GM20000 (cell line): ENCODE measurements at regions not wholly inside any gene's neighbourhood (a gene's known extent, or its start where the extent isn't known, plus 50 kb on each side); places are given as distances from the start of the nearest gene placed in this dataset.

Experiments used
- DNase-seq: peaks from one replicate; pipeline ENCODE4 v3.0.0; 2012; ENCODE audit warnings: low spot score
- TF ChIP-seq, protein P1 (sequence below): IDR thresholded peaks from 2 replicates; pipeline ENCODE4 v1.5.1; 2012; ENCODE audit warnings: mild to moderate bottlenecking, control low read depth; ENCODE audit errors: extremely low read depth, missing control alignments

DNA sequence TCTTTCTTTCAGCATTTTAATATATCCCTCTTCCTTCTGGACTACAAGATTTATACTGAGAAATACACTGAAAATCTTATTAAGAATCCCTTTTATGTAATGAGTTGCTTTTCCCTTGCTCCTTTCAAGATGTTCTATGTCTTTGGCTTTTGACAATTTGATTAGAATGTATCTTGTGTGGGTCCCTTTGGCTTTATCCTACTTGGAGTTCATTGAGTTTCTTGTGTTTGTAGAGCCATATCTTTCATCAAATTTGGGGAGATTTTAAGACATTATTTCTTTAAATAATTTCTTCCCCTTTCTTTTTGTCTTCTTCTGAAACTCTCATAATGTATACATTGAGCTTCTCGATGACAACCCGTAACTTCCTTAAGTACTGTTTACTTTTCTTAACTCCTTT, 739.9 kb upstream of the AMOT start:
- DNase-seq: no peak
- TF ChIP-seq, protein P1, sequence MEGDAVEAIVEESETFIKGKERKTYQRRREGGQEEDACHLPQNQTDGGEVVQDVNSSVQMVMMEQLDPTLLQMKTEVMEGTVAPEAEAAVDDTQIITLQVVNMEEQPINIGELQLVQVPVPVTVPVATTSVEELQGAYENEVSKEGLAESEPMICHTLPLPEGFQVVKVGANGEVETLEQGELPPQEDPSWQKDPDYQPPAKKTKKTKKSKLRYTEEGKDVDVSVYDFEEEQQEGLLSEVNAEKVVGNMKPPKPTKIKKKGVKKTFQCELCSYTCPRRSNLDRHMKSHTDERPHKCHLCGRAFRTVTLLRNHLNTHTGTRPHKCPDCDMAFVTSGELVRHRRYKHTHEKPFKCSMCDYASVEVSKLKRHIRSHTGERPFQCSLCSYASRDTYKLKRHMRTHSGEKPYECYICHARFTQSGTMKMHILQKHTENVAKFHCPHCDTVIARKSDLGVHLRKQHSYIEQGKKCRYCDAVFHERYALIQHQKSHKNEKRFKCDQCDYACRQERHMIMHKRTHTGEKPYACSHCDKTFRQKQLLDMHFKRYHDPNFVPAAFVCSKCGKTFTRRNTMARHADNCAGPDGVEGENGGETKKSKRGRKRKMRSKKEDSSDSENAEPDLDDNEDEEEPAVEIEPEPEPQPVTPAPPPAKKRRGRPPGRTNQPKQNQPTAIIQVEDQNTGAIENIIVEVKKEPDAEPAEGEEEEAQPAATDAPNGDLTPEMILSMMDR: no peak

- TF ChIP-seq, protein P1: no peak
- DNase-seq: no peak
Measured at GRCh38 chrX:113558576-113558975, 717.9 kb upstream of the AMOT start.

- DNase-seq: no peak
- TF ChIP-seq, protein P1: no peak
Measured at GRCh38 chrX:113551919-113552318, 711.3 kb upstream of the AMOT start.

- no peak for DNase-seq
Measured at GRCh38 chrX:113548308-113549015, 707.8 kb upstream of the AMOT start.

DNA sequence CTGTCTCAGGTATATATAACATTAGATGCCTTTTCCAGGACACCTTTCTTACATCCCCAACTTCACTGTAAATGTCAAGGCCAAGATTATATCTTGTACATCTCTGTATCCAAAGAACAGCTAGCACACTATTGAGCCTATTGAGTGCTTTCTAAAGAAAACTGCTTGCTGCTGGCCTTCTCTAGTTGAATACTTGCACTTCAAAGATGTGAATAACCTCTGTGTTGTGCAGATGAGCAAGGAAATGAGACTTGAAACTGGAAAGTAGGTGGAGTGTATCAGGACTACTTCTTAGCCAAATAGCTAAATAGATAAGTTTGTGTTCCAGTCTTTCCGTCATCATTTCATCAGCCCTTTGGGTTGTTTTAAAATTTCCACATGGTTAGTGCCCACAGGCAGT, 704.4 kb upstream of the AMOT start:
- TF ChIP-seq, protein P1: no peak
- DNase-seq: no peak

More at GRCh38 chrX:113548308-113549015, 707.8 kb upstream of the AMOT start:
- TF ChIP-seq, protein P1: no peak

DNA sequence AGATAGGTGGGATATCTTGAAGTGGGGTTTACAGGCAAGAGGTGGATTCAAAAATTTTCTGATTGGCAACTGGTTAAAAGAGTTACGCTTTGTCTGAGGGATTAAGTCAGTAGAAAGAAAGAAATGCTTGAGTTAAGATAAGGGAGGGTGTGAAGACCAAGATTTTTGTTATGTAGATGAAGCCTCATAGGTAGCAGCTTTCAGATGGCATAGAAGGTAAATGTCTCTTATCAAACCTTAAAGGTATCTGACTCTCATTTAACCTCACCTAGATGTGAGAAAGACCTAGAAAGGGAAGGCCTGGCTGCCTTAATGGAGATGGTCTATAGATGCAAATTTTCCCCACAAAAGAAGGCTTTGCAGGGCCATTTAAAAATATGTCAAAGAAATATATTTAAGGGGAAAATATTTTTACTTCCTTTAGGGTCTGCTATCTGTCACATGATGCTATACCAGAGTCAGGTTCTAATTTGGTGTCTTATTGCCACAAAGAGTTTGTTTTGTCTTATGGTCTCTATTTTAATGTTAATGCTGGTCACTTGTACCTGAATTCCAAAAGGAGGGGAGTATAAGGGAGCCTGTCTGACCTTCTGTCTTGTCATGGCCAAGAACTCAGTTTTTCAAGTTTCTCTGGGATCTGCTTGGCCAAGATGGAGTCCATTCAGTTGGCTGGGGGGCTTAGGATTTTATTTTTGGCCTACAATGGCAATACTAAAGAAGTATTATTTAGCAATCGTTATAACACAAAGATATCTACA, 699.1 kb upstream of the AMOT start:
- DNase-seq: no peak
- TF ChIP-seq, protein P1: no peak

DNA sequence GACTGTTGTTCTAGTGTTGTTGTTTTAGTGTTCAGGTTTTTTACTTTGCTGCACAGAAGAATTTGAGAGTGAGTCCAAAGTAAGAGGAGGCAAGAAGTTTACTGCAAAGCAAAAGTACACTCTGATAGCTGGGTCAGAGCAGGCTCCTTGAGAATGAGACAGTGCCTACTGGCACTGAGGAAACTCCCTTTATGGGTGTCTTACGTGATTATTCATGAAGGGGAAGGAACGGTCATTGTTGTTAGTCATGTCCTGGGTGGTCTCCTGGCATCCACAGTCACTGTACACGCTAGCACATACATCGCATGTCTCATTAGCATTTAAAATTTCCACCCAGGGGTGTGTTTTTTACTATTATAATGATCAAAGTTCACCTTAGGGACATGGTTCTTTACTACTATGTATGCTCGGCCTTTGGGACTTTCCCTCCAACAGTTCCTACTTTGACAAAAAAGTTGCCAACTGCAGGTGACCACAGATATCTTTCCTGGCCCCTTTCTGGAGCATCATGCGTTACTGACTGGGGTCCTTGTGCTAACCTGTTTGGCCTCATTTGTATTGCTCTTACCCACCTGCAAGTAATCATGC, 688.9 kb upstream of the AMOT start:
- TF ChIP-seq, protein P1: no peak
- no peak for DNase-seq
